IPS-20b (cell line): ENCODE measurements at regions not wholly inside any gene's neighbourhood (a gene's known extent, or its start where the extent isn't known, plus 50 kb on each side); places are given as distances from the start of the nearest gene placed in this dataset.

ENCODE experiments used
- H3K27ac ChIP-seq: one replicate; pipeline ENCODE4 v1.5.1; 2013; ENCODE audit warnings: low read length
- H3K27me3 ChIP-seq: 2 replicates; pipeline ENCODE4 v1.6.1; 2013; ENCODE audit warnings: mild to moderate bottlenecking, low read length, inconsistent platforms; ENCODE audit not compliant: insufficient read depth
- H3K36me3 ChIP-seq: 2 replicates; pipeline ENCODE4 v1.6.1; 2013; ENCODE audit warnings: low read depth, mild to moderate bottlenecking, inconsistent platforms, low read length, moderate library complexity; ENCODE audit not compliant: insufficient read depth
- H3K4me1 ChIP-seq: 2 replicates; pipeline ENCODE4 v1.6.1; 2013; ENCODE audit warnings: mild to moderate bottlenecking, control low read depth, inconsistent platforms, low read length, moderate library complexity; ENCODE audit not compliant: insufficient read depth
- H3K4me3 ChIP-seq: 2 replicates; pipeline ENCODE4 v1.5.1; 2013; ENCODE audit warnings: mild to moderate bottlenecking, low read length, inconsistent platforms
- H3K9ac ChIP-seq: 2 replicates; pipeline ENCODE4 v1.6.1; 2013; ENCODE audit warnings: low read depth, mild to moderate bottlenecking, inconsistent platforms, low read length, moderate library complexity
- H3K9me3 ChIP-seq: 2 replicates; pipeline ENCODE4 v1.6.1; 2013; ENCODE audit warnings: mild to moderate bottlenecking, low read depth, low read length, inconsistent platforms; ENCODE audit not compliant: insufficient read depth

DNA sequence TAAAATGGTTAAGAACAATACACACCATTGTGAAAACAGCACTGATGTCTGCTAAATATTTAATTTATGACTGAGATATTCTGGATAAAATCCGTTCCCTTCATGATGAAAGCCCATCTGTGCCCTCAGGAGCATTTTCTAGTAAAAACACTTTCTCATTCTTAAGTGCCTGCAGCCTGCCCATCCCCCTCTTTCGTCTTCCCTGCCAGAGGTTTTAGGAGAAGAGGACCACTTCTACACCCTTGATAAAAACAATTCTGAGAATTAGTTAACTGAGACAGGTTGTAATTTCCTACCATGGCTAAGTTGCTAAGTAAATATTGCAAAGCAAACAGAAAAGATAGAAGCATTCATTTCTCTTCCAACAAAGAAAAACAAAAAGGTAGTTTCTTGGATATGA, 272.6 kb downstream of the ATPSCKMT start:
- no peak overlapping the region for H3K27ac ChIP-seq
- H3K4me3 ChIP-seq = no peak overlapping the region
- H3K4me1 ChIP-seq = no peaks in the 10 kb centered on the region
- H3K27me3 ChIP-seq = no peaks in the 10 kb centered on the region
- no peaks in the 10 kb centered on the region for H3K36me3 ChIP-seq
- no peak overlapping the region for H3K9ac ChIP-seq
- H3K9me3 ChIP-seq = no peaks in the 10 kb centered on the region

DNA sequence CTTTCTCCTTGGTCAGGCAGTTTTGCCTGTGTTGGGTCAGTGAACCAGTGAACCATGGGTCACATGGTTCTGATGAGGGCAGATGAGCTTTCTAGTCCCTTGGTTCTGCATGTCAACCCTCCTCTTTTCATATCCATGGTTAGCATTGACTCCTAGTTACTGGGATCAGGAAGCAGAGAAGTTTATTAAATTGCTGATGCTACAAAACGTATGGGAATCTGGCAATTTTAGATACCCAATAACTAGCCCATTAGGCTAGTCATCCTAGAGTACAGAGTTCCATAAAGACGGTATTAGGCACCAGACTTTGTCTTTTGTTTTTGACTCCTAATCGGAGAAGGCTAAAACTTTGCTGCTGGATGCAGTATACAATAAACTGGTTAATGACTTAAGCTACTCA, 273.1 kb downstream of the ATPSCKMT start:
- Histone ChIP-seq H3K4me1 (no peaks in the 10 kb centered on the region), H3K4me3 (no peak overlapping the region), H3K9me3 (no peaks in the 10 kb centered on the region), H3K27ac (no peak overlapping the region), H3K27me3 (no peaks in the 10 kb centered on the region), H3K9ac (no peak overlapping the region), H3K36me3 (no peaks in the 10 kb centered on the region)

DNA sequence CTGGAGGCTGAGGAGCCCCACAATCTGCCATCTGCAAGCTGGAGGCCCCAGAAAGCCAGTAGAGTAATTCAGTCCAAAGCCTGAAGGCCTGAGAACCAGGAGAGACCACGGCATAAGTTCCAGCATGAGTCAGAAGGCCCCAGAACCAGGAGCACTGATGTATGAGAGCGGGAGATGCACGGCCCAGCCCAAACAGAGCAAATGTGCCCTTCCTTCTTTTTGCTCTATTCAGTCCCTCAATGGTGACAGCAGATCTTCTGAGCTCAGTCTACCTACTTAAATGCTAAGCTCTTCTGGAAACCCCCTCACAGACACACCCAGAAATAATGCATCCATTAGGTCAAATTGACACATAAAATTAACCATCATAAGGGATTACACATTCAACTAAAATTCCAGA, 277.6 kb downstream of the ATPSCKMT start:
- H3K27ac ChIP-seq = no peak overlapping the region
- H3K27me3 ChIP-seq = no peaks in the 10 kb centered on the region
- peaks cover 8% of the 10 kb centered on the region; the same call in 1 of the 2 replicates for H3K9me3 ChIP-seq
- no peak overlapping the region for H3K9ac ChIP-seq
- no peaks in the 10 kb centered on the region for H3K36me3 ChIP-seq
- no peaks in the 10 kb centered on the region for H3K4me1 ChIP-seq
- no peak overlapping the region for H3K4me3 ChIP-seq

DNA sequence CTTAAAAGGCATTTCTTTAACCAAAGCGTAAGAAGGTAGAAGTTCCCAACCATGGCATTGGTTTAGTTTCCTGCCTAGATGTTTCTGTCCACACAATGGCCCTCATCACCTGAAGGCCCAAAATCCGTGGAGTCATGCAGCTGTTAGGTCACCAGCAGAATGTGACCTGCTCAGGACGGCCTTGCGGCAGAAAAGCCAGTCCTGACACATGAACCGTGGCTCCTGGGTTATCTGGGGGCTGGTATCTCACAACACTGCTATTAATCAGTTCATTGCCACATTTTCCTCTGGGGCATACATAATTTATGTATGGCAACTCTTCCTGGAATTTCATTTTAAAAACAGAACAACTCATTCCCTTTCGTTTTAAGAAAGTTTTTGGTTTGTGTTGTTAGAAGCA, 278.4 kb downstream of the ATPSCKMT start:
- Histone ChIP-seq H3K9ac (no peak overlapping the region), H3K4me3 (no peak overlapping the region), H3K27me3 (no peaks in the 10 kb centered on the region), H3K4me1 (no peaks in the 10 kb centered on the region), H3K27ac (no peak overlapping the region), H3K9me3 (peaks cover 8% of the 10 kb centered on the region; the same call in 1 of the 2 replicates), H3K36me3 (no peaks in the 10 kb centered on the region)

DNA sequence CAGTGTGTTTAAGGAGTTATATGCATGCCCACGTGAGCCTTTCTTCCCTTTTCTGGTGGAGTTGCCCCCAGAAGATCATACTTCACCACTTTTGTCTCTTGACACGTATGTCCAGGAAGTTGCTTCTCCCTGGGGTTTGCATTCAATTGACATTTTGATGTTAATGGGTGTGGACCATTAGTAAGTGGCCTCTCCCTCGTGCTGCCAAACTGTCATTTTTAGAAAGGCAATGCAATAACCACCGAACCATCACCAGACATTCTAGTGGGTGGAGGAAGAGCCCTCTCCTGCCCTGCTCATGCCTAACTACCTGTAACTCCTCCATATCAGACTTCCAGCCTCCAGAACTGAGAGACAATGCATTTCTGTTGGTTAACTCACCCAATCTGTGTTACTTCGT, 290.8 kb downstream of the ATPSCKMT start:
- no peaks in the 10 kb centered on the region for H3K9me3 ChIP-seq
- no peaks in the 10 kb centered on the region for H3K36me3 ChIP-seq
- no peak overlapping the region for H3K9ac ChIP-seq
- H3K27ac ChIP-seq = no peak overlapping the region
- peaks cover 6% of the 10 kb centered on the region; the same call in 1 of the 2 replicates for H3K4me1 ChIP-seq
- H3K4me3 ChIP-seq = no peak overlapping the region
- H3K27me3 ChIP-seq = no peaks in the 10 kb centered on the region

DNA sequence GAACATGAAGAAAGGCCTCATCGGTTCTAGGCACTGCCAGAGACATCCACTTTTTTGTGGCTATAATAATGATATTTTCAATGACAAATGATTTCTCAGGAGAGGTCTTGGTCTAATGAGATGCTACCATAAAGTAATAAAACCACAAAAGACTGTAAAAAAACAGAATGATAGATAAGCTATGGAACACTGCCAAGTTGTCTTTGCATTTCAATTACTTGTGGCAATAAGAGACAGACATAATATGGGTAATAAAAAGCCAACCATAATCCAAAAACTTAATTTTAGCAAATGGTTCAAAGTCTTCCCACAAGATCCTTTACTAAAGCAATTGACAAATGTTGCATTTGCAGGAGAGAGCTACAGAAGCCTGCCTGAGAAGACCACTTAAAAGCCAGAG, 292.5 kb downstream of the ATPSCKMT start:
- no peak overlapping the region for H3K4me3 ChIP-seq
- no peak overlapping the region for H3K27ac ChIP-seq
- no peak overlapping the region for H3K9ac ChIP-seq
- peaks cover 6% of the 10 kb centered on the region; the same call in 1 of the 2 replicates for H3K4me1 ChIP-seq
- no peaks in the 10 kb centered on the region for H3K9me3 ChIP-seq
- no peaks in the 10 kb centered on the region for H3K27me3 ChIP-seq
- no peaks in the 10 kb centered on the region for H3K36me3 ChIP-seq

DNA sequence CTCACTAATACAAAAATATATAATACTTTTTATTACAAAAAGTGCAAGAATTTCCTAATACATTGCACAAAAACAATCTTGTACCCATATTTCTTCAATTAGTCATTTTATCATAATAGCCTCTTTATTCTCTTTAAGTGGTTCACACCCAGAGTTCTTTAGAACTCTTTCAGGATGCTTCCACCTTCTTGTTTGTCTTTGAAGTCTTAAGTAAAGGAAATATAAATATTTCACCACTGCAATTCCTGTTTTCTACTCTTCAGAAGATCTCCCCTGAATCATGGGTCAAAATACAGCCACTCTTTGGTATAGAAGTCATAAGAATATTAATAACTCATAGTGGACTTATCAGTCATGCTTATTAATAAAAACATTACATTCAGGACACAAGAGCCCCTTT, 293.0 kb downstream of the ATPSCKMT start:
- Histone ChIP-seq H3K36me3 (no peaks in the 10 kb centered on the region), H3K9ac (no peak overlapping the region), H3K27me3 (no peaks in the 10 kb centered on the region), H3K4me3 (no peak overlapping the region), H3K27ac (no peak overlapping the region), H3K9me3 (no peaks in the 10 kb centered on the region), H3K4me1 (peaks cover 6% of the 10 kb centered on the region; the same call in 1 of the 2 replicates)

DNA sequence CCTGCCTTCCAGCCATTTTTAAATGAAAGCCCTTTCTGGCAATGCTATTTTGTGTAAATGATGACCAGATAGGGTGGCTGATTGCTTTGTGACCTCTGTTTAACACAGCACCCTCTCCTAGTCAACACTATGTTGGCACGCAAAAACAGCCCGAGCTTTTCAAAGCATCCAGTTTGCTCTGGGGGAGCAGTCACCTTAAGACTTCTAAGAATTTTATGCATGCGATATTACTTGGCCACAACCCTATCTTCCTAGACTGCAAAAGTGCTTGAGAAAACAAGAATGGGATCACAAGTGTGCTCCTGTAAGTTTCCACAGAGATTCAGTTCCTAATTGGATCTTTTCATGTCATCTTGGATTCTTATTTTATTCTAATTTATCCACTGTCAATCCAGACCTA, 294.1 kb downstream of the ATPSCKMT start:
- Histone ChIP-seq H3K27me3 (no peaks in the 10 kb centered on the region), H3K9me3 (no peaks in the 10 kb centered on the region), H3K36me3 (no peaks in the 10 kb centered on the region), H3K4me1 (peaks cover 6% of the 10 kb centered on the region; the same call in 1 of the 2 replicates), H3K27ac (no peak overlapping the region), H3K4me3 (no peak overlapping the region), H3K9ac (no peak overlapping the region)

DNA sequence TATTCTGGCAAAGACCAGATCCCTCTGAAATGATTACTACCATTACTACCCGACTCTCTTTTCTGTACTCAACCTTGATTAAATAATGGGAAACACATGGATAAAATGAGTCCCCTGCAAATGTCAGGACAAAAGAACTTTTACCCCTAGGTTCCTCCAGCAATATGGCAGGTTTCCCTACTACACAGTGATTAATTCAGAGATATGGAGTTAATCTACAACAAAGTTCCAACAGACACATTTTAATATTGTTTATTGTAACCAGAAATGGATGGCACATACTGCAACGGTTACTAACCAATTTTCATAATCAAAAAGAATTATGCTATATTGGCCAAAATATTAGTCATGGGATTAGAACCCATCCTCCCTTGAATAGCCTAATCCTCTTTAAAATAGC, 294.8 kb downstream of the ATPSCKMT start:
- no peaks in the 10 kb centered on the region for H3K9me3 ChIP-seq
- no peak overlapping the region for H3K27ac ChIP-seq

DNA sequence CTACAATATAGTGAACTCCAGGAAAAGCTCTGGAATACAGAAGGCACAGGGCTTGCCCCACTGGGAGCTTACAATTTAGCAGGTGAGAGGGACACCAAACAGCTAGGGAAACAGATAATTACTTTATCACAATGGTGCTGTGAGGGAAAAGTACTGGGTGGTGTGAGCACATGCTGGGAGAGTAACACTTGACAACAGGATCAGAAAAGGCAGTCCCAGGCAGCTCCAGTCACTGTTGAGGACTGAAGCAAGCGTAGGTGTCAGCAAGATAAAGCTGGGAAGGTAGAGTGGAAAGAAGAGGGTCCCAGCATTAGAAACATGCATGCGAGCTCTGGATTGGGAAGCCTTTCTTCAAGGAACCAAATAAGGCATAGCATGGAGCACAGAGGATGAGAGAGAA, 296.0 kb downstream of the ATPSCKMT start:
- Histone ChIP-seq H3K27ac (no peak overlapping the region), H3K9ac (no peak overlapping the region), H3K4me3 (no peak overlapping the region), H3K27me3 (no peaks in the 10 kb centered on the region), H3K4me1 (peaks cover 6% of the 10 kb centered on the region; the same call in 1 of the 2 replicates), H3K9me3 (no peaks in the 10 kb centered on the region), H3K36me3 (no peaks in the 10 kb centered on the region)

More for the DNA sequence above, 294.8 kb downstream of the ATPSCKMT start:
- Histone ChIP-seq H3K27me3 (no peaks in the 10 kb centered on the region), H3K4me3 (no peak overlapping the region), H3K9ac (no peak overlapping the region), H3K36me3 (no peaks in the 10 kb centered on the region), H3K4me1 (peaks cover 6% of the 10 kb centered on the region; the same call in 1 of the 2 replicates)

DNA sequence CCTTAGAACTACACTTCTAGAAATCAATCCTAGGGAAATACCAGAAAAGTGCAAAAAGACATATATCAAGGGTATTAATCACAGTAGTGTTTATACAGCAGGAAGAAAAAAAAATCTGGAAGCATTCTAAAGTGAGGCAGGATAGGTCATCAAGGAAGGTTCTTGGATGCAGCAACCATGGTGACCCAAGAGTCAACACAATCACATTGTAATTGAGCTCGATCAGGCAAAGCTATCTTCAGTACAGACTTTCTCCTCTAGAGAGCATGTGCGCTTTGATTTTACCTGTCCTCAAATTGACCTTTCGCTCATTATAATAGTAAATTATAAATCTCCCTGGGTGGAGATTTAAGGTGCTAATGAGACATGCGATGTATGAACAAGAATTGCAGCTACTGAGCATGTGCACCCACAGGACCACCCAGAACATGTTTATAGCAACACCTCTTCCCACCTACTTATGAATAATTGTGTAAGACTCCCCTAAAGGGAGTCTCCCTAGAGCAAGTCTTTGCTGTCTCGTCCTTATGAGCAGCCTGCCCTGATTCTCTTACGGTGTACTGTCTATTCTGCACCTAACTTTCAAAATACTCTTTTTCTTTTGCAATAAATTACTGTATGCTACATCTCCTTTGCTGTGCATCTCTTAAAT, 297.7 kb downstream of the ATPSCKMT start:
- no peaks in the 10 kb centered on the region for H3K4me1 ChIP-seq
- no peak overlapping the region for H3K4me3 ChIP-seq
- no peak overlapping the region for H3K9ac ChIP-seq
- no peaks in the 10 kb centered on the region for H3K27me3 ChIP-seq
- no peaks in the 10 kb centered on the region for H3K36me3 ChIP-seq
- no peaks in the 10 kb centered on the region for H3K9me3 ChIP-seq
- no peak overlapping the region for H3K27ac ChIP-seq

DNA sequence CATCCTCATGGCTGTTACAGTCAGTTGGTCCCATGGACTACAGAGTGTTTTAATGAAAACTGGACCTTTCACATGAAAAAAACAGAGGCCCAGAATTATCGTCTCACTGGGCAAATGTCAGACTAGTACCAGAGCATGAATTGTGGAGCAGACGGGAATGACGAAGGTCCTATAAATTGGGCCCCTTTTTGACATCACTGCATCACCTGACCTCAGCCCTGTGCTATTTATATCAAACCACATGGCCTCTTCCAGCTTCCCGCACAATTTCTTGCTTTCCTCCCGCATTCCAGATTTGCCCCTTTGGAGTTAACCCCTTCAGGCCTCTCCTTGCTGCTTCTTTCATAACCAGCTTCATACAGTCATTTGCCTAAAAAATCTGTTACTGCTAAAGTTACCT, 301.7 kb downstream of the ATPSCKMT start:
- H3K4me3 ChIP-seq = no peak overlapping the region
- H3K9me3 ChIP-seq = no peaks in the 10 kb centered on the region
- H3K27me3 ChIP-seq = no peaks in the 10 kb centered on the region
- no peaks in the 10 kb centered on the region for H3K4me1 ChIP-seq
- no peaks in the 10 kb centered on the region for H3K36me3 ChIP-seq
- H3K27ac ChIP-seq = no peak overlapping the region
- H3K9ac ChIP-seq = no peak overlapping the region
